Smooth muscle cell (in vitro differentiated cells): ENCODE measurements at regions not wholly inside any gene's neighbourhood (a gene's known extent, or its start where the extent isn't known, plus 50 kb on each side); places are given as distances from the start of the nearest gene placed in this dataset.

Experiments used
- DNase-seq: peaks from one replicate; lab custom pipeline; 2025; ENCODE audit not compliant: unreplicated experiment; lab: John Stamatoyannopoulos, UW
- H2AFZ ChIP-seq: fragments of 200-600 bp; sonication (generic); 2 replicates; pipeline ENCODE4 v1.6.0; 2016; ENCODE audit warnings: antibody characterized with exemption, low read depth, mild to moderate bottlenecking
- H3F3A ChIP-seq: fragments of 200-600 bp; sonication (generic); 2 replicates; pipeline ENCODE4 v1.6.0; 2017; ENCODE audit warnings: antibody characterized with exemption, low read depth
- H3K27ac ChIP-seq: fragments of 200-600 bp; sonication (generic); 2 replicates; pipeline ENCODE4 v1.5.1; 2016; ENCODE audit warnings: low read depth, mild to moderate bottlenecking
- H3K27me3 ChIP-seq: fragments of 200-600 bp; sonication (generic); 2 replicates; pipeline ENCODE4 v1.6.1; 2016; ENCODE audit warnings: low read depth, mild to moderate bottlenecking
- H3K36me3 ChIP-seq: fragments of 200-600 bp; sonication (generic); 2 replicates; pipeline ENCODE4 v1.5.1; 2016; ENCODE audit warnings: low read depth
- H3K4me1 ChIP-seq: fragments of 200-600 bp; sonication (generic); 2 replicates; pipeline ENCODE4 v1.5.1; 2016; ENCODE audit warnings: low read depth
- H3K4me2 ChIP-seq: fragments of 200-600 bp; sonication (generic); 2 replicates; pipeline ENCODE4 v1.6.0; 2016; ENCODE audit warnings: mild to moderate bottlenecking
- H3K4me3 ChIP-seq: fragments of 200-600 bp; sonication (generic); 2 replicates; pipeline ENCODE4 v1.5.1; 2016; ENCODE audit warnings: mild to moderate bottlenecking
- H3K79me2 ChIP-seq: fragments of 200-600 bp; sonication (generic); 2 replicates; pipeline ENCODE4 v1.6.0; 2016; ENCODE audit warnings: low read depth, mild to moderate bottlenecking
- H3K9ac ChIP-seq: fragments of 200-600 bp; sonication (generic); 2 replicates; pipeline ENCODE4 v1.6.0; 2016; ENCODE audit warnings: low read depth
- H3K9me3 ChIP-seq: fragments of 200-600 bp; sonication (generic); replicated peaks from 2 replicates; pipeline ENCODE4 v1.5.1; 2016; ENCODE audit warnings: low read depth
- H4K20me1 ChIP-seq: fragments of 200-600 bp; sonication (generic); 2 replicates; pipeline ENCODE4 v1.6.0; 2016; ENCODE audit warnings: low read depth
- CTCF ChIP-seq: fragments of 200-600 bp; sonication (generic); IDR thresholded peaks from 2 replicates; pipeline ENCODE4 v1.5.1; 2017; ENCODE audit warnings: borderline replicate concordance, mild to moderate bottlenecking, antibody characterized with exemption; ENCODE audit not compliant: insufficient read depth, poor library complexity, severe bottlenecking
- WGBS: methylation state at CpG from one replicate; pipeline ENCODE4 v1.1.7; 2016; ENCODE audit warnings: low lambda C conversion rate; 5-methylcytosine and 5-hydroxymethylcytosine counted together

GRCh38 chr4:59805176-59805575, 1395.0 kb upstream of the ADGRL3 start:
- H4K20me1 ChIP-seq, result no peaks in the 10 kb centered on the region
- H3F3A ChIP-seq, result no peaks in the 10 kb centered on the region
- no peaks in the 10 kb centered on the region for H3K9me3 ChIP-seq
- H3K27ac ChIP-seq, result no peak overlapping the region
- no peaks in the 10 kb centered on the region for H3K36me3 ChIP-seq
- peaks cover under 1% of the 10 kb centered on the region for H3K27me3 ChIP-seq
- DNase-seq, result no peak
- no peak overlapping the region for H2AFZ ChIP-seq
- H3K4me2 ChIP-seq, result no peak overlapping the region
- no peak overlapping the region for H3K4me3 ChIP-seq
- H3K79me2 ChIP-seq, result no peaks in the 10 kb centered on the region
- WGBS, result 88% methylated on average over 1 of the region's 1 CpG
- TF ChIP-seq CTCF, result no peak
- no peak overlapping the region for H3K9ac ChIP-seq
- H3K4me1 ChIP-seq, result no peaks in the 10 kb centered on the region

GRCh38 chr4:59814402-59815010, 1385.6 kb upstream of the ADGRL3 start:
- Histone ChIP-seq H3K79me2 (no peaks in the 10 kb centered on the region), H3K9ac (no peak overlapping the region), H3K4me2 (no peak overlapping the region), H3K4me1 (no peaks in the 10 kb centered on the region), H3K27me3 (peaks cover 5% of the 10 kb centered on the region), H3K4me3 (no peak overlapping the region), H3F3A (no peaks in the 10 kb centered on the region), H4K20me1 (no peaks in the 10 kb centered on the region), H2AFZ (peak overlapping the region; percentile 55), H3K27ac (no peak overlapping the region), H3K36me3 (no peaks in the 10 kb centered on the region), H3K9me3 (no peaks in the 10 kb centered on the region)
- 65% methylated on average over 4 of the region's 4 CpGs for WGBS
- no peak for DNase-seq
- TF ChIP-seq CTCF, result no peak

GRCh38 chr4:59818656-59819055, 1381.5 kb upstream of the ADGRL3 start:
- H3K4me1 ChIP-seq, result no peaks in the 10 kb centered on the region
- no peaks in the 10 kb centered on the region for H4K20me1 ChIP-seq
- H2AFZ ChIP-seq, result peak overlapping the region; percentile 34
- 87% methylated on average over 7 of the region's 7 CpGs for WGBS
- no peaks in the 10 kb centered on the region for H3F3A ChIP-seq
- no peaks in the 10 kb centered on the region for H3K27me3 ChIP-seq
- H3K27ac ChIP-seq, result no peak overlapping the region
- no peak for DNase-seq
- no peaks in the 10 kb centered on the region for H3K79me2 ChIP-seq
- no peak overlapping the region for H3K4me3 ChIP-seq
- no peak for TF ChIP-seq CTCF
- H3K9me3 ChIP-seq, result no peaks in the 10 kb centered on the region
- no peak overlapping the region for H3K4me2 ChIP-seq
- no peaks in the 10 kb centered on the region for H3K36me3 ChIP-seq
- no peak overlapping the region for H3K9ac ChIP-seq

GRCh38 chr4:59823311-59823710, 1376.8 kb upstream of the ADGRL3 start:
- TF ChIP-seq CTCF, result no peak
- no peaks in the 10 kb centered on the region for H3K9me3 ChIP-seq
- no peaks in the 10 kb centered on the region for H3K27me3 ChIP-seq
- no peak overlapping the region for H2AFZ ChIP-seq
- H3K79me2 ChIP-seq, result no peaks in the 10 kb centered on the region
- no peak overlapping the region for H3K9ac ChIP-seq
- no peak overlapping the region for H3K4me2 ChIP-seq
- no peak for DNase-seq
- WGBS, result 93% methylated on average over 2 of the region's 2 CpGs
- no peaks in the 10 kb centered on the region for H3K36me3 ChIP-seq
- no peak overlapping the region for H3K27ac ChIP-seq
- no peaks in the 10 kb centered on the region for H4K20me1 ChIP-seq
- H3F3A ChIP-seq, result no peaks in the 10 kb centered on the region
- no peak overlapping the region for H3K4me3 ChIP-seq
- H3K4me1 ChIP-seq, result peaks cover 4% of the 10 kb centered on the region
